Central memory CD4-positive, alpha-beta T cell (primary cell): ENCODE measurements at regions not wholly inside any gene's neighbourhood (a gene's known extent, or its start where the extent isn't known, plus 50 kb on each side); places are given as distances from the start of the nearest gene placed in this dataset.
"Not testable (repeated sequence)": the region's sequence is repeated elsewhere in the genome, so short reads cannot be mapped to it uniquely, and the experiment has no call there.

ENCODE experiments used
- DNase-seq: peaks from one replicate; pipeline ENCODE4 v3.0.0; 2022

GRCh38 chr11:97028836-97029406 is 639.1 kb downstream of the JRKL start:
- no peak for DNase-seq

GRCh38 chr11:97033178-97033577 is 643.4 kb downstream of the JRKL start:
- DNase-seq = no peak

- no peak for DNase-seq
These were observed 658.7 kb downstream of the JRKL start for GRCh38 chr11:97048481-97048880.

DNA sequence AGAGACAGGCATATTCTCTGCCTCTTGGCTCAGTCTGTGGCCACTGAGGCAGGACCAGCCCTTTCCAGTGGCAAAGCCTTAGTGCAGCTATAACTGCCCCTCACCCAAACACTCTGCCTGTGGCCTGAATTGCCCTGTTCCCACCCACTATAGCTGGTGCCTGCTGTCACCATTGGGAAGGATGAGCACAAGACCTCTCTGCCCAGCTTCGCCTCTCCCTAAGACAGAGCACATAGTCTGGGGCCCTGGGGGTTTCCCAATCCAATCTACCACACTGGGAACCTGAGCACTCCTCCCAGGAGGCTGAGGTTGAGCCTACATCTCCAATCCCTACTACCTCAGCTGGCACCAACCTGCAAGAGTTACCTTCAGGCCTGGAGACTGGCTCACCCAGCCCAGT is 670.4 kb downstream of the JRKL start:
- DNase-seq = no peak

DNA sequence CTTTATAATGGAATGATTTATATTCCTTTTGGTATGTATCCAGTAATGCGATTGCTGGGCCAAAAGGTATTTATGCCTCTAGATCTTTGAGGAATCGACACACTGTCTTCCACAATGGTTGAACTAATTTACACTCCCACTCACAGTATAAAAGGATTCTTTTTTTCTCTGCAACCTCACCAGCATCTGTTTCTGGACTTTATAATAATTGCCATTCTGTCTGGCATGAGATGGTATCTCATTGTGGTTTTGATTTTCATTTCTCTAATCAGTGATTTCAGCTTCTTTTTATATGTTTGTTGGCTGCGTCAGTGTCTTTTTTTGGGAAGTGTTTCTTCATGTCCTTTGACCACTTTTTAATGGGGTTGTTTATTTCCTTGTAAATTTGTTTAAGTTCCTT is 679.3 kb downstream of the JRKL start:
- DNase-seq = no peak

DNA sequence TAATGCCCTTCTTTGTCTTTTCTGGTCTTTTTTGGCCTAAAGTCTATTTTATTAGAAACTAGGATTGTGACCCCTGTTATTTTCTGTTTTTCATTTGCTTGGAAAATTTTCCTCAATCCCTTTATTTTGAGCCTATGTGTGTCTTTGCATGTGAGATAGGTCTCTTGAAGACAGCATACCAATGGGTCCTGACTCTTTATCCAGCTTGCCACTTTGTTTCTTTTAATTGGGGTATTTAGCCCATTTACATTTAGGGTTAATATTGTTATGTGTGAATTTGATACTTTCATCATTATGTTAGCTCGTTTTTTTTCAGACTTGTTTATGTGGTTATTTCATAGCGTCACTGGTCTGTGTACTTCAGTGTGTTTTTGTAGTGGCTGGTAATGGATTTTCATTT is 682.6 kb downstream of the JRKL start:
- DNase-seq = no peak

- DNase-seq = not testable (repeated sequence)
These were observed 686.9 kb downstream of the JRKL start for GRCh38 chr11:97076666-97077065.

DNA sequence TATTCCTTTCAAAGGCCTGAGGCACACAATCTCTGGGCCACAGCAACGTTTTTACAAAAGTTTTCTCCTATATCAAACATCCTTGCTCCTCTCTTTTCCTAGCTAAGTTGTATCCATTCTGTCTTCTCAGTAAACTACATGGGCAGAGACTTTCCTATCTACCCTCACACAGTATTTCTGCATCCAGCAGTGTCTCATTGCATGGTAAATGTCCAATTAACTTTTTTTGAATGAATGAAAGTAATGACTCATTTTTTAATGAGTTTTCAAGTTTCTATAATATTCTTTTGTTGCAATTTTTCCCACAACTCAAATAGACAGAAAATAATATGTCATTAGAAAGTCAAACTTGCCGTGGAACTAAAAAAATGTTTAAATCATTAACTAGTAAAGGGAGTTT is 688.6 kb downstream of the JRKL start:
- no peak for DNase-seq

DNA sequence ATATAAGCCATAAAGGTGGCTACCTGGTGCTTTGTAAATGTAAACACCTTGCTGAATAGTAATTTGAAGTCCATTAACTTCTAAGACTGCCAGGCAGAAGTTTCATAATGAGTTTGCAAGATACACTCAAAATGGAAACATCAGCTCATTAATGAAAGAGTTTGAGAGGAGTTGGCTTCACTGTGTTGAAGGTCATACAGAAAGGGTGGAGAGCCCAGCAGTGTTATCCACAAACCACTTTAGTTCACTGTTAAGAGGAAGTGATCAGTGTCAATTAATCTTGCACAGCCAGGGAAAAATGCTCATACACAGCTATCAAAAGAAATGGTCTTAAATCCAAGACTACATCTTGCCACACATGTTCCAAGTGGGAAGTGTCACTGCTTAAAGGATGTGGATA is 689.4 kb downstream of the JRKL start:
- DNase-seq = no peak

- no peak for DNase-seq
These were observed 697.6 kb downstream of the JRKL start for GRCh38 chr11:97087419-97087818.

- DNase-seq = no peak
These were observed 703.0 kb downstream of the JRKL start for GRCh38 chr11:97092823-97093222.

- DNase-seq = not testable (repeated sequence)
These were observed 712.4 kb downstream of the JRKL start for GRCh38 chr11:97102180-97102579.

DNA sequence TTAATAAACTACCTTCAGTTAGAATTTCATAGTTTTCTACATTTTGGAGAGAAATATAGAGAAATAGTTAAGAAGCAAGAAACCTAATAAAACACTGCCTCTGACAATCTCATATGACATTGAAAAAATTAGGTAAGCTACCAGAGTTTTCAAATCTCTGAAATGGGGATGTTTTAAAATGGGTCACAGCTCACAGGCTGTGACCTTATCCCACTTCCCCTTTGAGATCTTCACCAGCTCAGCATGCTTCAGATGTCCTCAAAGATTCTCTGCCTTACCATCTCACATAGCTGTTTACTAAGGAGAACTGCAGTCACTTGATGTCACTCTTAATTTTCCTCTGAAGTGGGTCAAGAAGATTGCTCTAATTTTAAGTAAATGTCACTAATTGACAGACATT is 717.8 kb downstream of the JRKL start:
- no peak for DNase-seq

DNA sequence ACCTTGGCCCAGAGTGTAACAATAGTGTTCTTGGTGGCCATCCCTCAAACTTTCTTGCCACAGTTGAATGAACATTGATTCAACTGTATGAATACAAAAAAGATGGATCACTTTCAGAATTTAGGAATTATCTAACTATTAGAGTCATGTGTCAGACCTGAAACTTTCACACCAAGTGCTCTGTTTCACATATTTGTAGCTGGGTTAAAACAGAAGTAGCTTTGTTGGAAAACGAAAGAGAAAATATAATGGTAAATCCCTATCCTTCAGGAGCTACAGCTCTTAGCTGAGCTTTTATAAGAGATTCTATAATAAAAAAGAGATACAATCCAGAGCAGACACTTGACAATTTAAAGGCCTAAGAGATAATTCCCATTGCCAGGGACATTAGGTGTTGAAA is 719.3 kb downstream of the JRKL start:
- no peak for DNase-seq

GRCh38 chr11:97110376-97110775 is 720.6 kb downstream of the JRKL start:
- no peak for DNase-seq

- no peak for DNase-seq
These were observed 721.7 kb downstream of the JRKL start for GRCh38 chr11:97111559-97111958.

GRCh38 chr11:97118614-97119200 is 728.9 kb downstream of the JRKL start:
- DNase-seq = no peak

GRCh38 chr11:97123237-97123636 is 733.4 kb downstream of the JRKL start:
- no peak for DNase-seq

GRCh38 chr11:97136067-97136466 is 746.3 kb downstream of the JRKL start:
- DNase-seq = no peak

- no peak for DNase-seq
These were observed 751.2 kb downstream of the JRKL start for GRCh38 chr11:97140885-97141494.

DNA sequence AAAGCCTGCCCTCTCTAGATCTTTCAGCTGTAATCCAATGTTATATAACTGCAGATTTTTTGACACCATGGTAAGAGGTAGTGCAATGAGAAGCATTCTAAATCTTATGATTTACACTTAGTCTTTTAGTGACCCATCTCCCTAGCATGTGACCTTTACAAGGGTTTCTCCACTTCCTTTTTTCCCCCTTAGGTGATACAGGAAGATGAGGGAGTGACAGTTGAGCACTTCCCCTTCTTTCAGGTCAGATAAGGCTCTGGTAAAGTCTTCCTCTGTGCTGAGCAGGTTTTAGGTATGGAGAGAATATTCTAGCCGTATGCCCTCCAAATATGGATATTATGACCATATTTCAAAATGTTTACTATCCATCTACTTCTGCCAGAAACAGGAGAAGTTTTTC is 753.6 kb downstream of the JRKL start:
- DNase-seq = no peak

GRCh38 chr11:97149741-97150140 is 759.9 kb downstream of the JRKL start:
- no peak for DNase-seq

- no peak for DNase-seq
These were observed 767.5 kb downstream of the JRKL start for GRCh38 chr11:97157221-97157740.

- no peak for DNase-seq
These were observed 768.4 kb downstream of the JRKL start for GRCh38 chr11:97158243-97158642.
